ENCODE measurements at regions not wholly inside any gene's neighbourhood (a gene's known extent, or its start where the extent isn't known, plus 50 kb on each side); places are given as distances from the start of the nearest gene placed in this dataset.

DNA sequence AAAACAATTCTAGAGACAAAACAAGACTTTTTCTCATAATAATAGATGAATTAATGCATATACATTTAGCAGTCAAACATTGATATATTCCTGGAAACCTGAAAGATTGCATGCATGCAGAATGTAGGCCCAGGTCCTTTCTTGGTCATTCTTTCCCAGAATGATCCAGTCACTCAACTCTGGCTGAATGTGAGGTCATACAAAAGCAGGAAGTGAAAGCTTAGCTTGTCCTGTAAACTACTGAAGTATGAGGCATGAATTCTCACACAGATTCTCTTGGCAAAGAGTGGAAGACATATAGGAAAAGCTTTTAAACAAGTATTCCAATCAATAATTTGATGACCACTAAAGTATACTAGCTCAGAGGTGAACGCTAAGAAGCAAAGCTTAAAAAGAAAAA, 253.9 kb downstream of the PPP1R3A start:
- WGBS, 3 donors: 94 to 97% (median 95%) methylated on average over 1 of the region's 1 CpG
- DNase-seq: no peak

GRCh38 chr7:113659416-113659815, 259.4 kb downstream of the PPP1R3A start:
- Histone ChIP-seq H3K9me3 (no peaks in the 10 kb centered on the region), H3K36me3 (no peaks in the 10 kb centered on the region), H3K4me3 (no peak overlapping the region), H3K27me3 (no peaks in the 10 kb centered on the region), H3K27ac (no peak overlapping the region), H3K4me1 (ENCODE audit: insufficient read depth) (no peaks in the 10 kb centered on the region)
- no peak for DNase-seq
- TF ChIP-seq EP300 (IDR thresholded peaks at IDR 0.05) (no peak), POLR2A (IDR thresholded peaks at IDR 0.05) (no peak)
- TF ChIP-seq, protein P1, sequence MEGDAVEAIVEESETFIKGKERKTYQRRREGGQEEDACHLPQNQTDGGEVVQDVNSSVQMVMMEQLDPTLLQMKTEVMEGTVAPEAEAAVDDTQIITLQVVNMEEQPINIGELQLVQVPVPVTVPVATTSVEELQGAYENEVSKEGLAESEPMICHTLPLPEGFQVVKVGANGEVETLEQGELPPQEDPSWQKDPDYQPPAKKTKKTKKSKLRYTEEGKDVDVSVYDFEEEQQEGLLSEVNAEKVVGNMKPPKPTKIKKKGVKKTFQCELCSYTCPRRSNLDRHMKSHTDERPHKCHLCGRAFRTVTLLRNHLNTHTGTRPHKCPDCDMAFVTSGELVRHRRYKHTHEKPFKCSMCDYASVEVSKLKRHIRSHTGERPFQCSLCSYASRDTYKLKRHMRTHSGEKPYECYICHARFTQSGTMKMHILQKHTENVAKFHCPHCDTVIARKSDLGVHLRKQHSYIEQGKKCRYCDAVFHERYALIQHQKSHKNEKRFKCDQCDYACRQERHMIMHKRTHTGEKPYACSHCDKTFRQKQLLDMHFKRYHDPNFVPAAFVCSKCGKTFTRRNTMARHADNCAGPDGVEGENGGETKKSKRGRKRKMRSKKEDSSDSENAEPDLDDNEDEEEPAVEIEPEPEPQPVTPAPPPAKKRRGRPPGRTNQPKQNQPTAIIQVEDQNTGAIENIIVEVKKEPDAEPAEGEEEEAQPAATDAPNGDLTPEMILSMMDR (IDR thresholded peaks at IDR 0.05): no peak
- intact Hi-C loops (cut with DNase I): no loop called here

More for the DNA sequence above, 253.9 kb downstream of the PPP1R3A start:
- H3K4me3 ChIP-seq: no peak overlapping the region
- no peaks in the 10 kb centered on the region for H3K9me3 ChIP-seq
- intact Hi-C loops (cut with DNase I): no loop called here
- no peaks in the 10 kb centered on the region for H3K27me3 ChIP-seq
- no peak for TF ChIP-seq EP300 (IDR thresholded peaks at IDR 0.05)
- no peak for TF ChIP-seq POLR2A (IDR thresholded peaks at IDR 0.05)
- TF ChIP-seq, protein P1 (IDR thresholded peaks at IDR 0.05): no peak
- H3K36me3 ChIP-seq: no peaks in the 10 kb centered on the region
- H3K27ac ChIP-seq: no peak overlapping the region
- no peaks in the 10 kb centered on the region for H3K4me1 ChIP-seq (ENCODE audit: insufficient read depth)

DNA sequence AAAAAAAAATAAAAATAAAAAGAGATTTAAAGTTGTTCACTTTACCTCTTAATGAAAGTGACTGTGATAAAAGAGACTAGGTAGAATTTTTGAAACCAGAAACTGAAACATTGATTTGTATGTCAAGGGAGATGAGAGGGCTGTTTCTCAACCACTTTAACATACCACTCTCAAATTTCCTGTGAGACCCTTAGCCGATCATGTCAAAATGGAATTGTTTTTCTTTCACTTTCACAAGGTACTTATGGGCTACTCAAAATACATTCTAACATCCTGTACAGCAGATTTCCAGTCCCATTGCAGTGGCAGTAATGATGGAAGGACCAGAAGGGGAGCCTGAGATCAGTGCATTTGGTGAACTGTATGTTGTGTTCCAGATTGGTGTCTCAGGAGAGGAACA, 261.2 kb downstream of the PPP1R3A start:
- no peak overlapping the region for H3K27ac ChIP-seq
- no peaks in the 10 kb centered on the region for H3K36me3 ChIP-seq
- H3K9me3 ChIP-seq: no peaks in the 10 kb centered on the region
- no peak overlapping the region for H3K4me3 ChIP-seq
- WGBS, 3 donors: 29 to 46% (median 32%) methylated on average over 1 of the region's 1 CpG
- no peaks in the 10 kb centered on the region for H3K4me1 ChIP-seq (ENCODE audit: insufficient read depth)
- intact Hi-C loops (cut with DNase I): no loop called here
- no peak for TF ChIP-seq EP300 (IDR thresholded peaks at IDR 0.05)
- TF ChIP-seq, protein P1 (IDR thresholded peaks at IDR 0.05): no peak
- no peak for TF ChIP-seq POLR2A (IDR thresholded peaks at IDR 0.05)
- DNase-seq: no peak
- no peaks in the 10 kb centered on the region for H3K27me3 ChIP-seq

GRCh38 chr7:113652501-113652900, 266.3 kb downstream of the PPP1R3A start:
- no peaks in the 10 kb centered on the region for H3K4me1 ChIP-seq (ENCODE audit: insufficient read depth)
- no peaks in the 10 kb centered on the region for H3K36me3 ChIP-seq
- DNase-seq: no peak
- no peak overlapping the region for H3K27ac ChIP-seq
- H3K4me3 ChIP-seq: no peak overlapping the region
- intact Hi-C loops (cut with DNase I): no loop called here
- TF ChIP-seq, protein P1 (IDR thresholded peaks at IDR 0.05): no peak
- TF ChIP-seq EP300 (IDR thresholded peaks at IDR 0.05) (no peak), POLR2A (IDR thresholded peaks at IDR 0.05) (no peak)
- 90 to 100% (median 91%) methylated on average over 1 of the region's 1 CpG for WGBS, 3 donors
- H3K9me3 ChIP-seq: no peaks in the 10 kb centered on the region
- H3K27me3 ChIP-seq: no peaks in the 10 kb centered on the region

DNA sequence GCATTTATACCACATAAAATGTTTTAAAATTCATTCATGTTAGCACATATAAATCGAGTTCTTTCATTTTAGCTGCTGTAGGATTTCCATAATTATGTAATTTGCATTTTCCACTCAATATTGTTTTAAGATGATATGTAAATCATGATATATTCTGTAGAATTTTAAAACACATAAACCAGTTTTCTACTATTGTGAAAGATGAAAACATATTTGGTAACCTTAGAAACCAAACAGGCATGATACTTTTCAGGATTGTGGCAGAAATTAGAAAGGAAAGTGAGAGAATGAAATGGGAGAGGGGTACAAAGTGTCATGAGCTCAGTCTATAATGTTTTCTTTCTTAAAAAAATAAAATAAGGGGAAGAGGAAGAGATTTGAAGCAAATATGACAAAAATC, 269.3 kb downstream of the PPP1R3A start:
- DNase-seq: no peak
- Histone ChIP-seq H3K4me1 (ENCODE audit: insufficient read depth) (no peaks in the 10 kb centered on the region), H3K36me3 (no peaks in the 10 kb centered on the region), H3K27me3 (no peaks in the 10 kb centered on the region), H3K27ac (no peak overlapping the region), H3K9me3 (no peaks in the 10 kb centered on the region), H3K4me3 (no peak overlapping the region)
- intact Hi-C loops (cut with DNase I): no loop called here
- 81 to 90% (median 84%) methylated on average over 1 of the region's 1 CpG for WGBS, 3 donors
- TF ChIP-seq POLR2A (IDR thresholded peaks at IDR 0.05) (no peak), EP300 (IDR thresholded peaks at IDR 0.05) (no peak)
- TF ChIP-seq, protein P1 (IDR thresholded peaks at IDR 0.05): no peak
